Activated CD4-positive, alpha-beta T cell treated with anti-CD3 and anti-CD28 coated beads, Interleukin-2, Interleukin-4, amounts not matched to agents 100 ng/mL and 50 ng/mL, durations not matched to agents 16 hours and 8 hours (primary cell): ENCODE measurements at regions not wholly inside any gene's neighbourhood (a gene's known extent, or its start where the extent isn't known, plus 50 kb on each side); places are given as distances from the start of the nearest gene placed in this dataset.

Experiments used
- DNase-seq: peaks from one replicate; pipeline ENCODE4 v3.0.0-alpha.2; 2020; ENCODE audit warnings: low spot score

DNA sequence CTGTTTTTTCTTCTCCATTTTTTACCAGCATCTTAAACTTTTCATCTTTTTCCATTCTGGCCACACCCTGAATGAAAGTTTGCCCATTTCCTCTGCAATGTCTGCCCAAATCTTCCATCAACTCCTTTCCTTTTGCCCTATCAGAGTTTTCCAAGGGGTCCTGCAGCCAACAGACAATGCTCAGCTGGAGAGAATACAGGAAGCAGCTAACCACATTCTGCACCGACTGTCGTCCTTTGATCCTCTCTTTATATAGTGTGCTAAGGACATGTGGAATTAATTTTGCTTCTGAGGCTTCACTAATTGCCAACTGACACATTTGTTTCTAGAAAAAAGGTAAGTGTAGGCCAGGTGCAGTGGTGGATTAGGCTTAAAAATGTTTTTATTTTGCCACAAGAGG lies 50.5 kb upstream of the DLX2 start:
- DNase-seq: no peak

DNA sequence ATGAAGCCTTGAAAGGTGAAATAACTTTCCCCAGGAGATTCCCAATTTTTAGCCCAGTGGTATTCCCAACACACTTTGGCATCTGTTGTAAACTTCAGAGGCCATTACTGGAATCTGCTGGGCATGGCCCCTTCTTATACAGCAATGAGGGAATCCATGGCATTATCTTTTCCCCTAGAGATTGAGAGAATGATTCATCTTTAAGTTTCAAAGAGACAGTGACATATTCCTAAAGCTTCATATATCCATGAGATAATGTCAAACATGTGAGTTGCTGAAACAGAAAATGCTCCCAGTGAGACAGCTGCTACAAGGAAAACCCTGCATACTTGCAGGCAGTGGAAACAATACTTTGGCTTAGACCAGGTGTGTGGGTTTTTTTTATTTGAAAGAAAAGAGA lies 51.1 kb upstream of the DLX2 start:
- no peak for DNase-seq

- no peak for DNase-seq
Measured at GRCh38 chr2:172155752-172156151, 53.1 kb upstream of the DLX2 start.

- DNase-seq: no peak
Measured at GRCh38 chr2:172160839-172161238, 58.1 kb upstream of the DLX2 start.

DNA sequence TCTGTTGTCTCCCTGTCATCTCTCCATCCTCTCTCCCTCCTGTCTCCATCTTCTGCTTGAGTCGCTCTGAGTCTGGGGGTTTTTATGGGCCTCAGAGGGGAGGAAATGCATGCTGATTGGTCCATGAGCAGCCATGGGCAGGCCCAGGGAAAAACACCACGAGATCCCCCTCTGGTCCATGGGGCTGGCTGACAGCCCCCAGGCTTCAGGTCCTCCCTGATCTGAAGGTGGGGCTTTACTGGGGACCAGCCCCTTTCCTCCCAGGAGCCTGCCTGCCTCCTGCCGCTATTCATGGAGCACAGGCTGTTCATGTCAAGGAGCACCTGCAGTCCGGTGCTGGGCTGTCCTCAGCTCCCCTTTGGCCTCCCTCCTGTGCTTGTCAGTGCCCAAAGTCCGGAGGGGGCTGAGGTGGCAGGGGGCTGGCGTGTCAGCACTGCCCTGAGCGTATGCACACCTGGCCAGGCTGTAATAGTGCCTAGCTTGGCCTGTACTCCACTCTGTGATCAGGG lies 59.6 kb upstream of the DLX2 start:
- no peak for DNase-seq

- DNase-seq: no peak
Measured at GRCh38 chr2:172162739-172163336, 60.1 kb upstream of the DLX2 start.

- no peak for DNase-seq
Measured at GRCh38 chr2:172168917-172169346, 66.2 kb upstream of the DLX2 start.

DNA sequence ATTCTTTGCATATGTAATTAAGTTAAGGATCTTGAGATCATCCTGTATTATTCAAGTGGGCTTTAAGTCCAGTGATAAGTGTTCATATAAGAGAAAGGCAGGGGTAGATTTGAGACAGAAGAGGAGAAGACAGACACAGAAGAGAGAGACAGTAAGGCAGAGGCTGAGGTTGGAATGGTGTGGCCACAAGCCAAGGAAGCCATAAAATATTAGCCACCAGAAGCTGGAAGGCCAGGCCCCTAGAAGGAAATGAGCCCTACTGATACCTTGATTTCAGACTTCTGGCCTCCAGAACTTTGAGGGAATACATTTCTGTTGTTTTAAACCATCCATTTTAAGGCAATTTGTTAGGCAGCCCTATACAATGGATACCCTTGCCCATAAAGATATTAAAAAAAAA lies 66.9 kb upstream of the DLX2 start:
- DNase-seq: no peak

- DNase-seq: peak; percentile 29
Measured at GRCh38 chr2:172172513-172173173, 69.9 kb upstream of the DLX2 start.

- no peak for DNase-seq
Measured at GRCh38 chr2:172173174-172173706, 70.5 kb upstream of the DLX2 start.

GRCh38 chr2:172177581-172177980 lies 74.9 kb upstream of the DLX2 start:
- no peak for DNase-seq

- DNase-seq: no peak
Measured at GRCh38 chr2:172177996-172178395, 75.3 kb upstream of the DLX2 start.

- peak; percentile 9 for DNase-seq
Measured at GRCh38 chr2:172179045-172179701, 76.5 kb upstream of the DLX2 start.

DNA sequence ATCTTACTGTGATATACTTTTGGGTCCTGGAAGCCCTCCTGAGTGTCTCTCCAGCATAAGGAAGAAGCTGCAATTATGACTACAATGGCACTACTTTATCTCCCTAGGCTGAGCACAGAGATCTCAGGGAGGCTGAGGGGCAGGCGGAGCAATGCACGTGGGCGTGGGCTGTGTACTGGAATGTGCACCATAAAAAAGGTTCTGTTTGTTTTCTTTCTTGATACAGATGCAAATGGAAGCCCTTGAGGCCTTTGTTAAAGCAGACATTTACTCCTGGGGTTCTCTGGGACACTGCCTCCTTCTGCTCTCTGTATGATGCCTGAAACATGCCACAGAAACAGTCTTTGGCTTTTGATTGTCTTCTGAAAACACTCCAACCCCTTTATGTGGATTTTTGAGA lies 79.1 kb upstream of the DLX2 start:
- no peak for DNase-seq

DNA sequence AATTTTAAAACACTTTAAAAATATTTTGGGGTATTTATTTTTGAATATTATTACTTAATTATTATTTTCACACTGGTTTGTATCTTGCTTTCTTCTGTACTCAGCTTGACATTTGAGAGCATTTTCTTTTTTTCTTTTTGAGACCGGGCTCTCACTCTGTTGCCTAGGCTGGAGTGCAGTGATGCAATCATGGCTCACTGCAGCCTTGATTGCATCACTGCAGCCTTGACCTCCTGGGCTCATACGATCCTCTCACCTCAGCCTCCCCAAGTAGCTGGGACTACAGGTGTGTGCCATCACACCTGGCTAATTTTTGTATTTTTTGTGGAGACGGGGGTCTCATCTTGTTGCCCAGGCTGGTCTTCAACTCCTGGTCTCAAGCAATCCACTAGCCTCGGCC lies 79.9 kb upstream of the DLX2 start:
- DNase-seq: no peak

DNA sequence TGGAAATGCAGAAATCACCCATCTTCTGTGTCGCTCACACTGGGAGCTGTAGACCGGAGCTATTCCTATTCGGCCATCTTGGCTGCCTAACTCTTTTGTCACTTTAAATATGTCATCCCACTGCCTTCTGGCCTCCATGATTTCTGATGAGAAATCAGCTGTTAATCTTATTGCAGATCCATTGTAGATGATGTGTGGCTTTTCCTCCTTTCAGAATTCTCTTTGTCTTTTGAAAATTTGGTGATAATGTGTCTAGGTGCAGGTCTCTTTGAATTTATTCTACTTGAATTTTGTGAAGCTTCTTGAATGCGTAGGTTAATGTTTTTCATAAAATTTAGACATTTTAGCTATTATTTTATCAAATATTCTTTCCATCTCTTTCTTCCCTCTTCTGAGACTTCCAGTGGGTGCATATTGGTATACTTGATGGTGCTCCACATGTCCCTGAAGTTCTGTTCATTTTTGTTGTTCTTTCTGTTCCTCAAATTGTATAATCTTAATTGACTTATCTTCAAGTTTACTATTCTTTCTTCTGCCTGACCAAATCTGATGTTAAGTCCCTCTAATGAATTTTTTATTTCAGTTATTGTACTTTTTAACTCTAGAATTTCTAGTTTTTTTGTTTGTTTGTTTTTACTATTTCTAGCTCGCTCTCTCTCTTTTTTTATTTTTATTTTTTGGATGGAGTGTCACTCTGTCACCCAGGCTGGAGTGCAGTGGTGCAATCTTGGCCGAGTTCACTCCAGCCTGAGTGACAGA lies 90.8 kb upstream of the DLX2 start:
- DNase-seq: no peak

DNA sequence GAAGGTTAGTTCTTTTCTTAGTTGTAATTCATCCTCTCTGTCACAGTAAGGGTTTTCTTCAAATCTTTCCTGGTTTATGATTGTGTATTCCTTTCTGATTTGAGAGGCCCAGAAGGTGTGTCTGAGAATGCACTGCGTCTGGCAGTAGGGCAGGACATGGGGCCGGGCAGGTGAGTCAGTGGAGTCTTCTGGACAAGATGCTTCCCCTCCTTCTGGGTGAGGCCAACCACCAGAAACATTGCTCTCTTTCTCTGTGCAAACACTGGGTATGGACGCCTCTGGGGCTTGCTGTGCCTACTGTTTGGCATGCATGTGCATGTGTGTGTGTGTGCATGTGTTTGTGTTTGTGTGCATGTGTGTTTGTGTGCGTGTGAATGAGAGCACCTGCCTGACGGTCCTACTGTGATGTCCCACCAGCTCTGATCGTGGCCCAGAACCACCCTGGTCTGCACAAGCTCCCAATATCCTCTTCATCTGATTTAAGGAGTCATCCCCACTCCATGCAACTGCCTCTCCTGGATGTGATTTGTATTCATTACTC lies 93.2 kb upstream of the DLX2 start:
- DNase-seq: no peak

DNA sequence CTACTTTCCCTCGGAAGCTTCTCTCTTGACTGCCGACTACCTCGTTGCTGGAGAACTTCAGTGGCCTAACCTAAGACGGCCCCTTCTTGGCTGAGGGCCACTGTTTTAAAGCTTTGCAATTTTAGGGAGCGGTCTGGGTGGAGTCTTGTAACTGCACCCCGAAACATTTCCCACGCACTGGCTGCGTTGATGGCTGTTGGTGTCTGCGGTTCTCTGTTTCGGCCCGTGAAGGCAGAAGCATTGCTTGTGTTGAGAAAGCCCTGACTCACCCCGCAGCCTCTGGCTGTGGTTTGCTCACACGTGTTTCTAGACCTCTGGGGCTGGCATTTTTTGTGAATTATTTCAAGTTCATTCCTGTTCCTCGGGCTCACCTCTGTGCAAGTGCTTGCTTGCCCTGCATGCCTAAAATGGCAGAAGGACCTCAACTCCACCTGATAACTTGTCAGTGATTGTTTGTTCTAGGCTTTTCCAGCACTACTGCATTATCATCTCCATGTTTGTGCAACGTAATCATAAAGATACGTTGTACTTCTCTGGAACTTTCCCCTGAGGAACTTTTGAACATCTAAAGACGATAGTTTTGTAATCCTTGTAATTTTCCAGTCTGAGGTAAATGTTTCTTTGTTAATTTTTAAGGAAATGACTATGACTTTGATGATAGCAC lies 94.2 kb upstream of the DLX2 start:
- peak; percentile 15 for DNase-seq

DNA sequence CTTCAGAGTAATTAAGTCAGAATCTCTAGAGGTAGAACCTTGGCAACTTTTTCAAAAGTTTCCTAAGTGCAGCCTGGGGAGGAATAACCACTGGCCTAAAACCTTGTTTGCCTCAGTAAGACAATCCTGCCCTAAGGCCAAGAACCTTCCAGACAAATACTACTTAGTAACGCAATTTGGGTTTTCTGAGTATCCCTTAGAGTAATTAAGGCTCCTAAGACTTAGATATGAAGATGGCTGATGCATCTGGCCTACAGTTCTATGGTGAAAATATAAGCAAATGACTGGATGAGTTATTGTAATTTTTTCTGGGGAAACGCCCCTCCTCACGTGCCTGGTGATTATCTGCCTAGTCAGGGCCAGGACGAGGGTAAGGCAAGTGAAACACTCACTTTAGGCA lies 95.7 kb upstream of the DLX2 start:
- DNase-seq: no peak

DNA sequence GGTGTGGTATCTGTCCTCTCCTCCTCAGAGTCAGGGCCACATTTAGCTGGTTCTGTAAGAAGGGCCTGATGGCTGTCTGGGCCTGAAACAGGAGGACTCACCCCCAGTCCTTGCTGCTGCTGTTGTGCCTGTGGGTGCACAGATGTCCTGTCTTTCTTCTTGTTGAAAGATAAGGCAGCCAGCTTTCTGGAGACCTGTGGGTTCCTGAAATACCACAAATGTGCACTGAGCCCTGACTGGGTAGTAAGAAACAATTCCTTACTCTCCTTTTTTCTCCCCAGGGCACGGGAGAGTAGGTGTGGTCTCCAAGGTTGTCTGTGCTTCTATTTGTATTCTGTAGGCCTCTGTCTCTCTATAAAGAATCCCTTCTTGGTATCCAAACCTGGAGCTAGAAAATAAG lies 96.2 kb upstream of the DLX2 start:
- no peak for DNase-seq

- DNase-seq: no peak
Measured at GRCh38 chr2:172200495-172201085, 97.9 kb upstream of the DLX2 start.
